ENCODE measurements at regions not wholly inside any gene's neighbourhood (a gene's known extent, or its start where the extent isn't known, plus 50 kb on each side); places are given as distances from the start of the nearest gene placed in this dataset.

- H3K9ac ChIP-seq (ENCODE audit: low read length) = no peak overlapping the region
- H3K36me3 ChIP-seq (ENCODE audit: control insufficient read depth in 1 of 2, insufficient read depth in 2 of 2, low read length in 2 of 2) = no peaks in the 10 kb centered on the region
- ChIA-PET CTCF (no interaction called here), RAD21 (ENCODE audit: low non-redundant PET in 1 of 2, low total read pairs in 2 of 2, uncharacterized antibody in 2 of 2, unreplicated experiment in 2 of 2) (no interaction called here), POLR2A (no interaction called here)
- ATAC-seq (no peak), DNase-seq (ENCODE audit: low read depth, low spot score) (no peak)
- H3K4me2 ChIP-seq (ENCODE audit: low read length) = no peak overlapping the region
- no peaks in the 10 kb centered on the region for H4K20me1 ChIP-seq (ENCODE audit: insufficient read depth)
- H3K9me3 ChIP-seq (ENCODE audit: control insufficient read depth in 1 of 2, insufficient read depth in 1 of 2, low read depth in 1 of 2, low read length in 2 of 2) = no peaks in the 10 kb centered on the region
- BruUV-seq (replicated peaks) = no TSS peak
- H3K79me2 ChIP-seq (ENCODE audit: insufficient read depth, low read length) = no peaks in the 10 kb centered on the region
- peaks cover 5 to 11% of the 10 kb centered on the region in 2 experiments; a peak in 3 of 4 replicates for H3K4me1 ChIP-seq (ENCODE audit: control insufficient read depth in 1 of 2, insufficient read depth in 2 of 2, low read length in 2 of 2)
- no peak overlapping the region for H3K27ac ChIP-seq (ENCODE audit: low read depth, low read length)
- H3K9me2 ChIP-seq (ENCODE audit: insufficient read depth) = no peaks in the 10 kb centered on the region
- no peaks in the 10 kb centered on the region for H3K27me3 ChIP-seq (ENCODE audit: insufficient read depth, low read length)
- TF ChIP-seq SP1 (IDR thresholded peaks at IDR 0.05; ENCODE audit: low read depth) (no peak), ELF1 (IDR thresholded peaks at IDR 0.05; ENCODE audit: borderline replicate concordance, low read depth) (no peak), FOSL1 (IDR thresholded peaks at IDR 0.05; ENCODE audit: low read depth) (no peak), POLR2AphosphoS5 (IDR thresholded peaks at IDR 0.05; ENCODE audit: low read depth, low read length) (no peak), ATF3 (IDR thresholded peaks at IDR 0.05) (no peak), JUND (IDR thresholded peaks at IDR 0.05) (no peak), TCF7L2 (IDR thresholded peaks at IDR 0.05; ENCODE audit: borderline replicate concordance, extremely low read depth, insufficient read depth, insufficient read length) (no peak), EZH2phosphoT487 (IDR thresholded peaks at IDR 0.05; ENCODE audit: borderline replicate concordance) (no peak), CEBPB (IDR thresholded peaks at IDR 0.05; ENCODE audit: low read depth) (no peak), EZH2 (IDR thresholded peaks at IDR 0.05) (no peak), CBX3 (IDR thresholded peaks at IDR 0.05; ENCODE audit: low read depth) (no peak), SRF (IDR thresholded peaks at IDR 0.05; ENCODE audit: low read depth) (no peak), EGR1 (IDR thresholded peaks at IDR 0.05; ENCODE audit: low read depth) (no peak), YY1 (IDR thresholded peaks at IDR 0.05; ENCODE audit: extremely low read depth, insufficient replicate concordance, low read depth, low read length) (no peak), RAD21 (IDR thresholded peaks at IDR 0.05; ENCODE audit: low read depth) (no peak)
- TF ChIP-seq, protein P1, sequence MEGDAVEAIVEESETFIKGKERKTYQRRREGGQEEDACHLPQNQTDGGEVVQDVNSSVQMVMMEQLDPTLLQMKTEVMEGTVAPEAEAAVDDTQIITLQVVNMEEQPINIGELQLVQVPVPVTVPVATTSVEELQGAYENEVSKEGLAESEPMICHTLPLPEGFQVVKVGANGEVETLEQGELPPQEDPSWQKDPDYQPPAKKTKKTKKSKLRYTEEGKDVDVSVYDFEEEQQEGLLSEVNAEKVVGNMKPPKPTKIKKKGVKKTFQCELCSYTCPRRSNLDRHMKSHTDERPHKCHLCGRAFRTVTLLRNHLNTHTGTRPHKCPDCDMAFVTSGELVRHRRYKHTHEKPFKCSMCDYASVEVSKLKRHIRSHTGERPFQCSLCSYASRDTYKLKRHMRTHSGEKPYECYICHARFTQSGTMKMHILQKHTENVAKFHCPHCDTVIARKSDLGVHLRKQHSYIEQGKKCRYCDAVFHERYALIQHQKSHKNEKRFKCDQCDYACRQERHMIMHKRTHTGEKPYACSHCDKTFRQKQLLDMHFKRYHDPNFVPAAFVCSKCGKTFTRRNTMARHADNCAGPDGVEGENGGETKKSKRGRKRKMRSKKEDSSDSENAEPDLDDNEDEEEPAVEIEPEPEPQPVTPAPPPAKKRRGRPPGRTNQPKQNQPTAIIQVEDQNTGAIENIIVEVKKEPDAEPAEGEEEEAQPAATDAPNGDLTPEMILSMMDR (IDR thresholded peaks at IDR 0.05 in 2 of 3, conservative IDR thresholded peaks at IDR 0.05 in 1 of 3; ENCODE audit: borderline replicate concordance in 1 of 3, insufficient read depth in 1 of 3, low read depth in 2 of 3, low read length in 2 of 3) = no peak
- no peak overlapping the region for H3K4me3 ChIP-seq (replicated peaks in 1 of 2; ENCODE audit: low read depth in 1 of 2, low read length in 2 of 2)
- no peak overlapping the region for H2AFZ ChIP-seq (ENCODE audit: low read depth, low read length, poor library complexity, severe bottlenecking)
- intact Hi-C loops (cut with micrococcal nuclease) = no loop called here
Measured at GRCh38 chr10:124161601-124162000, 68.2 kb upstream of the CHST15 start.
